AG08395 (cell line): ENCODE measurements at regions not wholly inside any gene's neighbourhood (a gene's known extent, or its start where the extent isn't known, plus 50 kb on each side); places are given as distances from the start of the nearest gene placed in this dataset.
"Not testable (repeated sequence)": the region's sequence is repeated elsewhere in the genome, so short reads cannot be mapped to it uniquely, and the experiment has no call there.

ENCODE experiments used
- DNase-seq: peaks from one replicate; pipeline ENCODE4 v3.0.0; 2012; ENCODE audit warnings: mixed read lengths, low spot score

DNA sequence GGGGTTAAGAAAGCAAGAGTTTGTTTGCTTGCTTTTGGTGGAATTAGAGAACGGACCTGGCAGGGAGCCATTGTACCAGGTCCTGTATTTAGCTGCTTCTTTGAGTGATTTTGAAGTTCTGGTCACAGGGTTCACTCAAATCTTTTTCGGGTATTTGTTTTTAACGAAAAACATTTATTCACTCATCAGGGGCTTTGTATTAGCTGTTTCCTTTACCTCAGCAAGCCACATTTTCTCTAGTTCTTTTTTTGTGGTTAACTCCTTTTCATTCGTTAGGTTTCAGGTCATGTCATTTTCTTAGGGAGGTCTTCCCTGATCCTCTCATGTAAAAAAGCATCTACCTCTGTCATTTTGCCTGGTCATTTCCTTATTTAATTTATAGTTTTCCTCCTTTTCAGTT is 1502.2 kb downstream of the GRIK2 start:
- no peak for DNase-seq

DNA sequence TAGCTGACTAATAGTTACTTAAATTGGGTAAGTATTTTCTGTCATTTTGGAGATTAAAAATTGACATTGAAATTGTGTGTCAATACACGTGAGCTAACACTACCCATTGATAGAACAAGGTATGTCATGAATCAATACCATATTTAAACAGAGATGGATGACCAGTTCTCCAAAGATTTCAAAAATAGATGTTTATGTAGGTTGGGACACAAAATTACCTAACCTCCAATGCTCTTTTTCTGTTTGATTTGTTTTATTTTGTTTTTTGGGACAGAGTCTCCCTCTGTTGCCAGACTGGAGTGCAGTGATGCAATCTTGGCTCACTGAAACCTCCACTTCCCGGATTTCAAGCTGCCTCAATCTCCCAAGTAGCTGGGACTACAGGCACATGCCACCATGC is 1491.7 kb downstream of the GRIK2 start:
- no peak for DNase-seq

DNA sequence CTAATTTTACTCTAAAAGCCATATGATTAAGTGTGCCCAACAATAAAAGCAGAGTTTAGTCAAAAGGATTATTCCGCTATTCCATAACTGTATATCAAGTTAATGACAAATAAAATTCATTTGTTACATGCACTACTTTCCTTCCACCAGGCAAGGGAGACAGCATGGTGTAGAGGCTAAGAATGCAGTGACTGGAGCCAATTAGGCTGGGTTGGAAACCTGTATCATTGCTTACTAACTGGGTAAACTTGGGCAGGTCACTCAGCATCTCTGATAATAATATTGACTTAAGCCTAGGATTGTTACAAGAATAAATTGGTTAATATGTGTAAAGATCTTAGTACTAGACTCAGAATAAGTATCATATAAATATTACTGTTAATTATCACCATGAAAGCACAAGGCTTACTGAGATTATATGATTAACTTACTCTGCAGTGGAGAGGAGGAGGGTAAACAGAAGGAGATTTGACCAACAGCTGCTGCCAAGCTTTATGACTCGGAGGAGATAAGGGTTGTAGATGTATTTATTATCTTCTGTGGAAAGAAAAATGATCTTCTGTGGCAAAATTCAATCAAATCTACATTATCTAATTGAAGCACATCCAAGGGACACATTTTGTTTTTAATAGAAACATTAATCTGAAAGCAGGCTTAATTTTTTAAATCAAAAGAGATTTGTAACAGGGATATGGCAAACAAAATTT is 1459.9 kb downstream of the GRIK2 start:
- no peak for DNase-seq

DNA sequence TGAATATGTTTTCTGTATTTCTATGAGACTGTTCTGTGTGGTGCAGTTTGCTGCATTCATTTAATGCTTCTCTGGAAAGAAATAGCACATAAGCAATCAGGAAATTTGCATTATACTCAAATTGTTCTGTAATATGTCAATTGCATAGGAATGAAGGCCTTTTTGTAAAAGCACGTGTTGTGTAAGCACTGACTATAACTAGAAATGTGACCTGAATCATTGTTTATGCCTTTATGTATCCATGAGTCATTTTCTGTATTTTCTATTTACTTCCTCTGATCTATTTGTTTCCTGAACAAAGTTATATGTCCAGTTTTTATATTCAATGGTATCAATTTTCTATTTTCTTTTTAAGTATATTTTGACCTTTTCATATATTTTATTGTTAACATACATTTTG is 1455.3 kb downstream of the GRIK2 start:
- no peak for DNase-seq

DNA sequence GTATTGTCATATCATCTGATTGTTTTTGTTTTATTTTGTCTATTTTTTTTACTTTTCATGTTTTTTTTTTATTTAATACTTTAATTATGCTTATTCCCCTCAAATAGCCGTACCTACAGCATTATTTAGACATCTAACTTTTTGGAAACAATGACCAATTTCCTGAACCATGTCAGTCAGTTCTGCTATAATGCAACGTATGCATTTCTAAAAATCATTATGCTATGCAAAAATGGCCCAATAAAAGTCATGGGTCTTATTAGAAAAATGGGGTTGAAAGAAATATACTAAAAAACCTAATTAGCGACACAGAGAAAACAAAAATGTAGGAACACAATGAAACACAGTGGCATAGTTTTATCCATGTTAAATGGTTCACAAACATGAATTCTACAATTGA is 1454.7 kb downstream of the GRIK2 start:
- no peak for DNase-seq

DNA sequence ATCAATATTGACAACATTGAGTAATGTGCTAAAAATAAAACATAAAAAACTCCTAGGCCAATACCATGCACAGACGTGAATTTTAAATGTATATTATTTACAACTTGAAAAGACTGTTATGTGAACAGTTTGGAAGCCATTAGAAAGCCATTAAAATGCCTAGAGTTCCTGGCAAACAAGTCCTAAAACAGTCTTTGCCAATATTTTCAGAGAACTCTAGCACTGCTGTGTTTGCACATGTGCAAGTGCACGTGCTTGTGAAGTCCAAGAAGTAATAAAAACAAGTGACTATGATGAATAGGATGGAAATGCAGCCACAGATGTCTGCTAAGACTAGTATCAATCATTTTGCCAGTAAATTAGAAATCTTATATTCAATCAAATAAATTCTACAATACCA is 1447.6 kb downstream of the GRIK2 start:
- no peak for DNase-seq

DNA sequence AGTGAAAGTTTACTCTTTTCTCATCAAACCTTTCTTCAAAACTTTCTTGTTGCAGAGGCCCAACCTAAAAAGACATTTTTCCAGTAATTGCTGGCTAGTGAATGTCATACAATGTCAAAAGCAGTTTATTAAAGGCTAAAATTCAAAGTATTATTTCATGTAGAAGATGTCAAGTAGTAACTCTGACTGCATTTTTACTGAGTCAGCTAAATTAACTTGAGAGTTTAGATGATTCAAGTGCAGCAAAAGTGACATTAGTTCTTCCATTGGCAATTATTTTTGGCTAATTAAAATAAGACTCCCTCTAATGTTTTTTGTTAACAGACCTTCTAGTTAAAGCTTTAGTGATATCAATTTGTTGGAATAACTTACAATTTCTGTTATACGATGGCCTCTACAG is 1438.5 kb downstream of the GRIK2 start:
- DNase-seq, result no peak

DNA sequence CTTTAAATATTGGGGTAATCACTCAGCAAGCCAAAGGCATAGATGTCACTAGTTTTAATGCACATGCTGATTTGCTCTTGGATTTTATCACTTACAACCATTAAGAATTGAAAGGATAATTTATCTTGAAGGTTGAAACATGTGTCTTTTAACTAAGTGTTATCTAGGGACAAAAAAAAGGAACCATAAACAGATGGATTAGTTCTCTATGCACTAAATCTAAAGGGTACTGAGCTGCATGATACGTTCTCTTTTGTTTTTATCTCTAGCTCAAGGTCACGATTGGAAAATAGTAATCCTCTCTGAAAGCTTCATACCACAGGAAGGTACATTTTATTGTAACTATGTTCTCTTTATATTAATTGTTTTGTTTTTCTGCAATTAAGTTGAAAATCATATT is 1426.6 kb downstream of the GRIK2 start:
- no peak for DNase-seq

DNA sequence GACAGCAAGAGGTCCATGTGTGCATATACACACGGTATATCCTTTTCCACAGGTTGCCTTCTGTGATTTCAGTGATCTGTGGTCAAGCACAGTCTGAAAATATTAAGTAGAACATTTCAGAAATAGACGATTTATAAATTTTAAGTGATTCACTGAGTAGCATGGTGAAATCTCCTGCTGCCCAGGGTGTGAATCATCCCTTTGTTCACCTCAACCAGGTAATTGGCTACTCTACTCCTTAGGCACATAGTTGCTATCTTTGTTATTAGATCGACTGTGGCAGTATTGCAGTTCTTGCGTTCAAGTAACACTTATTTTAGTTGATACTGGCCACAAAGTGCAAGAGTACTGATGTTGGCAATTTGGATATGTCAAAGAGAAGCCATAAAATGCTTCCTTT is 1421.7 kb downstream of the GRIK2 start:
- DNase-seq, result no peak

DNA sequence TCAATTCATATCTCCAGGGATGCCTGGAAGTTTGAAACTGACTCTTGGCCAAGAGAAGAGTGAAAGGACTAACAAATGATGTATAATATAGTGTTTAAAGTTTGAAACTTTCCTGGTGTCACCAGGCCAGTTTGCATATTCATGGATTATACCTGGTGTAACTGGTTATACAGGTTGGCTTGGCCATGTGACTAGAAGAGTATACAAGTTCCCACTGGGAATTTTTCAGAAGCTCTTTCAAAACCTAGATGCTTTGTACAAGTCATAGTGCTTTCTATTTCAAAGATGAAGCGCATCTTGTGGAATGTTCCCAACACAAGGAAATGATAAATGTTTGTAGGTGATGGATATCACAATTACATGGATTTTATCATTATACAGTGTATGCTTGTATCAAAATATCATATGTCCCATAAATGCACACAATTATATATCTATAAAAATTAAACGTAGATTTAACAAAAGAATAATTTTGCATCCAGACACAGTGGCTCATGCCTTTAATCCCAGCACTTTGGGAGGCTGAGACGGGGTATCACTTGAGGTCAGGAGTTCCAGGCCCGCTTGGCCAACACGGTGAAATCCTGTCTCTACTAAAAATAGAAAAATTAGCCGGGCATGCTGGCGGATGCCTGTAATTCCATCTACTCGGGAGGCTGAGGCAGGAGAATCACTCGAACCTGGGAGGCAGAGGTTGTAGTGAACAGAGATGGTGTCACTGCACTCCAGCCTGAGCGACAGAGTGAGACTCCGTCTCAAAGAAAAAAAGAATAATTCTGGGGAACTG is 1420.2 kb downstream of the GRIK2 start:
- DNase-seq, result no peak

DNA sequence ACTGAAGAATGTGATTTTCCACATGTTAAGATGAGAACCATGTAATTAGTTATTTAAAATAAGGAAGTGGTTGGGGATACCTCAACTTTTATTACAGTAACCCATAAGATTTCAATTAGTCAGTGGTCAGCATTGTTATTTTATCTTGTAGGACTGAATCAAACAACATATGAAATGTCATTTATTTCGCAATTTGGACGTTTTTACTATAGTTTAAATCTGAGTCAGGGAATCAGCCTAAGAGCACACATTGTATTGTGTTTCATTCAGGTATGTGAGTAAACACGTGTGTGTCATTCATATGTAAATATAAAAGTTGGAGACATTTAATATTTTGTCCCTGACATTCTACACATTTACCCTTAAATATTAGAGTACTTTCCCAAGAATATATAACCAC is 1418.7 kb downstream of the GRIK2 start:
- DNase-seq, result no peak

DNA sequence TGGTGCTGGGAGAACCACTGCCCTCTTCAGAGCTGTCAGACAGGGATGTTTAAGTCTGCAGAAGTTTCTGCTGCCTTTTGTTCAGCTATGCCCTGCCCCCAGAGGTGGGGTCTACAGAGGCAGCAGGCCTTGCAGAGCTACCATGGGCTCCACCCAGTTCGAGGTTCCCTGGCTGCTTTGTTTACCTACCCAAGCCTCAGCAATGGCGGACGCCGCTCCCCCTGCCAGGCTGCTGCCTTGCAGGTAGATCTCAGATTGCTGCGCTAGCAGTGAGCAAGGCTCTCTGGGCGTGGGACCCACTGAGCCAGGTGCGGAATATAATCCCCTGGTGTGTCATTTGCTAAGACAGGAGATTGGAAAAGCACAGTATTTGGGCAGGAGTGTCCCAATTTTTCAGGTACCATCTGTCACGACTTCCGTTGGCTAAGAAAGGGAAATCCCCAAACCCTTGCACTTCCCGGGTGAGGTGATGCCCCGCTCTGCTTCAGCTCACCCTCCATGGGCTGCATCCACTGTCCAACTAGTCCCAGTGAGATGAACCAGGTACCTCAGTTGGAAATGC is 1415.5 kb downstream of the GRIK2 start:
- not testable (repeated sequence) for DNase-seq

DNA sequence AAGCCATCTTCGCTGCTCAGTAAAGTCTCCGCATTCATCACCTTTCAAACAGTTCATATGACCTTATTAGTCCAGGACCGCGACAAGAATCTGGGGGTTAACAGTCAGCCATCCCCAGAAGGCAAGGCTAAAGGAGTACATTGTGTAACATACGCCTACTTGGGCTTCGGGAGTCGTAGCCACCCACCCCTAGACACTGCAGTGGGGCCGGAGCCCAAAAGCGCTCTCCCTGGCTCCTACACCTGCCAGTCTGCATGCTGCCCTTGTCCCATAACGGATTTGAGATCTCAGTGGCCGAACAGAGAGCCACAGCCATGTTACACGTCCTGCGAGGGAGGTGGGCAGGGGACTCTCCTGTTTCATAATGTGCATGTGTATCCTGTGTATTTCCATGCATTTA is 1405.5 kb downstream of the GRIK2 start:
- no peak for DNase-seq

DNA sequence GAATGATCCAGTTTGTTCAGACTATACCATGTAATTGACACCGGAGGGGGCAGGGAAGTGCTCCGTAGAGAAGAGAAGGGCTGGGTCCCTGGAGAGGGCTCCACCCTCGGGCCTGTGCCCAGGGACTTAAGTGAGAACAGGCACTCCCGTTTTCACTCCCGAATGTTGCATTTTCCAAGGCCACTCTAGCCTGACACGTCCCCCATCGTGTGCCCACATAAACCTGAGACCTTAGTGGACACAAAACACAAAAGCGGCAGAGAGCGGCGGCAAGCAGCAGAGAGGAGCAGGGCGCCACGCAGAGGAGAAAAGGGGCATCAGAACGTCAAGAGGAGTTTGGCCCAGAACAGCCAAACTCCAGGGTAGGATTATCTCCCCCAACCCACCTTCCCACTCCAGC is 1405.1 kb downstream of the GRIK2 start:
- DNase-seq, result no peak

DNA sequence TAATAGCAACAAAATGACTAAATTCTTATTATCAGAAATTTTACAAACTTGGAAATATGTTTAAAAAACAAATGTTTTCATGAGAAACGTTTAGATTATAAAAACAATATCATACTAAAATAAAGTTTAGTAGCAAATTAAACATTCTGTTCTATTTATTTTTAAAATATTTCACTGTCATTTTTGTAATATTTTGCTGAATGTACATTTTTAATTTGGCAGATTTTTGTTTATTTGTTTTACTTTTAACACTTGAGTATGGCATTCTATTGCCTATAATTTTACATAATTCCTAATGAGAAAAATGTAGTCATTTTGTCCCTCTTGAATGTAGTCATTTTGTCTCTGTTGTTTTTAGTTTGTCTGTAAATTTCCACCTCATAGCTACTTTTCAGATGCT is 1400.2 kb downstream of the GRIK2 start:
- DNase-seq, result no peak

DNA sequence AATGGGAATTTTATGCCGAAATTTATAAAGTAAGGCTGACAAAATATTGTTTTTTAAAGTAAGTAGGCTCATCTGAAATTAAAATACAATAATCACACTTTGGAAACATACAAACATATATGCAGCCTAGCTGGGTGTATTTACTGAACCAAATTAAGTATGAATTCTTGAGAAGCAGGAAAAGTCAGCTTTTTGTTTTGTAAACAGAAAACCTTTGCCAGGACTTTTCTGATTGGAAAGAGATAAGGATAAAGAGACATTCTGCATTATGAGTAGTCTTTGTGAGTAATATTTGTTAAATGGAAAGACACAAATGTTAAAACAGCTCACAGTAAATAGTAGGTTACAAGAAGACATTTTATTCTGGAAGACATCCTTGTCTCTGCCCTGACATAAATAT is 1380.8 kb downstream of the GRIK2 start:
- DNase-seq, result no peak

DNA sequence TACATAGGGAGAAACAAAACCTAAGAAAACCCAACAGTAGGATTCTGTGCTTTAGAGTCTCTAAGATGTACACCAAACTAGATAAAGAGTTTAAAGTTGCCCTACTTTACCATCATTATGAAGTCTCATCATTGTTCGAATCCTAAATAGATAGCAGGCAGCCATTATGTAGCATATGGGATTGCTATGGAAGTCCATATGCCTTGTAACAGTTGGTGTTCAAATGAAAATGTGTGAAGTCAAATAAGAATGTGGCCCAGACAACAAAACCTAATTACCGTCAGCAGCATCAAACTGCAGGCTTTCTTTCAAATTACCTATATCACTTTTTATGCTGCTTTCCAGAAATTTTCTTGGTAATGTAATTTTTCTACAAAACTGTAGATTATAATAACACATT is 1380.1 kb downstream of the GRIK2 start:
- DNase-seq, result no peak

DNA sequence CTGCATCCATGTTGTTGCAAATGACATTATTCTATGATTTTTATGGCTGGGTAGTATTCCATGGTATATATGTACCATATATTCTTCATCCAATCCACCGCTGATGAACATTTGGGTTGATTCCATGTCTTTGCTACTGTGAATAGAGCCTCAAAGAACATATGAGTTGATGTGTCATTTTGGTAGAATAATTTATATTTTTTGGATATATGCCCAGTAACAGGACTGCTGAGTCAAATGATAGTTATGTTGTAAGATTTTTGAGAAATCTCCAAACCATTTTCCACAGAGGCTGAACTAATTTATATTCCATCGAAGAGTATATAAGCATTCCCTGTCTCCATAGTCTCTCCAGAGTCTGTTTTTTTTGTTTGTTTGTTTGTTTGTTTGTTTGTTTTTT is 1373.5 kb downstream of the GRIK2 start:
- no peak for DNase-seq

DNA sequence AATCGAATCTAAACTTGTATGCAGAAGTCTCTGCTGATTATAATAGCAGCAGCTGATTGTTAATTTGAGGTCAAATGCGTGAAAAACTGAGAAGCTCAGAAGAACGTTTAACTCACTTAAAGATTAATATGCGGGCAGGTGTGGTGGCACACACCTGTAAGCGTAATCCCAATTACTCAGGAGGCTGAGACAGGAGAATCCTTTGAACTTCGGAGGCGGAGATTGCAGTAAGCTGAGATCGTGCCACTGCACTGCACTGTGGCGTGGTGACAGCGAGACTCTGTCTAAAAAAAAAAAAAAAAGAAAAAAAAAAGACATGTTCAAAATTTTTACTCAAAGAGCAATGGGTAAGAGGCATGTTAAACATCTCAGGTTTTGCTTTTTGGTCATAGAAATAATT is 1370.8 kb downstream of the GRIK2 start:
- DNase-seq, result no peak

DNA sequence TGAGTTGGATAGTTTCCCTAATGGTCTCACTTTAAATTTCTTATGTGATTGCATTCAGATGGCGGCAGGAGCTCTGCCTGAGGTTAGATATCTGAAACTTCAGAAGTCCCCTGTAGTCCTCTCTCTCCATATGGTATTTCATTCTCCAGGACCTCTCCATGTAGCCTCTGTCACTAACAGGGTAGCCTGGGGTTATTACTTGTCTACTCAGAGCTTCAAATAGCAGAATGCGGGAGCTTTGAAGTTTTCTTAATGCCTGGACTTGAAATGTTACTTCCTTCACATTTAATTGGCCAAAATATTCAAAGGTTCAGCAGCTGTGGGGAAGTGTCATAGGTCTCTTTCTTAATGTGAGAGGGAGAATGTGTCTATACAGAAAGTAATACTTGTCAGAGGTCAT is 1370.4 kb downstream of the GRIK2 start:
- DNase-seq, result no peak

DNA sequence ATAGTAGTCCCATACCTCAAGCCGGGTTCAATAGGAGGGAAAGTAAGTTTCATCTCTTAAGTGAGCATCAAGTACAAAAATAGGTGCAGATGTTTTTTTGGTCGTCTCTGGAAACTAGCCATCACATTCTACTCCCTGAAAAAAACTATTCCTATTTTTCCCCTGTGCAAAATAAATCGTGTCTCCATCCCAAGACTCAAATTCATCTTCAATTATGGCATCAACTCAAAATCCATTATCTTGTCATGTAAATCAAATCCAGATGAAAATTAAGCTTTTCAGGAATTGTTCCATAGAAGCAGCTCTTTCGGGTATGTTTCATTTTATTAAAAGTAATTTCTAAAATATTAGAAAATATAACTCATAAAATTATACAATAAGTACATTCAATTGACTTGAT is 1368.4 kb downstream of the GRIK2 start:
- DNase-seq, result no peak

DNA sequence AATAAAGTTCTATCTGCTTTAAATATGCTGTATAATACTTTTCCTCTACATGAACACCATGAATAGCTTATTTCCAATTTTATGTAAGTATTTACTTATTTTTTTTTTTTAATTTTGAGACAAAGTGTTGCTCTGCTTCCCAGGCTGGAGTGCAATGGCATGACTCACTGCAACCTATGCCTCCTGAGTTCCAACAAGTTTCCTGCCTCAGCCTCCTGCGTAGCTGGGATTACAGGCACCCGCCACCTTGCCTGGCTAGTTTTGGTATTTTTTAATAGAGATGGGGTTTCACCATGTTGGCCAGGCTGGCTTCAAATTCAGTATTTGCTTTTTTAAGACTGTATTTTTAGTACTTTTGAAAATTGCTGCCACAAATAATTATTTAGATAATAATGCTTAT is 1365.9 kb downstream of the GRIK2 start:
- no peak for DNase-seq

DNA sequence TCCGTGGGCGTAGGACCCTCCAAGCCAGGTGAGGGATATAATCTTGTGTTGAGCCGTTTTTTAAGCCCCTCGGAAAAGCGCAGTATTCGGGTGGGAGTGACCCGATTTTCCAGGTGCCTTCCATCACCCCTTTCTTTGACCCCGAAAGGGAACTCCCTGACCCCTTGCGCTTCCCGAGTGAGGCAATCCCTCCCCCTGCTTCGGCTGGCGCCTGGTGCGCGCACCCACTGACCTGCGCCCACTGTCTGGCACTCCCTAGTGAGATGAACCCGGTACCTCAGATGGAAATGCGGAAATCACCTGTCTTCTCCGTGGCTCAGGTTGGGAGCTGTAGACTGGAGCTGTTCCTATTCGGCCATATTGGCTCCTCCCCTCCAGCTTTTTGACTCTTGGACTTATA is 1365.0 kb downstream of the GRIK2 start:
- DNase-seq, result not testable (repeated sequence)
